ENCODE measurements at regions not wholly inside any gene's neighbourhood (a gene's known extent, or its start where the extent isn't known, plus 50 kb on each side); places are given as distances from the start of the nearest gene placed in this dataset.

DNA sequence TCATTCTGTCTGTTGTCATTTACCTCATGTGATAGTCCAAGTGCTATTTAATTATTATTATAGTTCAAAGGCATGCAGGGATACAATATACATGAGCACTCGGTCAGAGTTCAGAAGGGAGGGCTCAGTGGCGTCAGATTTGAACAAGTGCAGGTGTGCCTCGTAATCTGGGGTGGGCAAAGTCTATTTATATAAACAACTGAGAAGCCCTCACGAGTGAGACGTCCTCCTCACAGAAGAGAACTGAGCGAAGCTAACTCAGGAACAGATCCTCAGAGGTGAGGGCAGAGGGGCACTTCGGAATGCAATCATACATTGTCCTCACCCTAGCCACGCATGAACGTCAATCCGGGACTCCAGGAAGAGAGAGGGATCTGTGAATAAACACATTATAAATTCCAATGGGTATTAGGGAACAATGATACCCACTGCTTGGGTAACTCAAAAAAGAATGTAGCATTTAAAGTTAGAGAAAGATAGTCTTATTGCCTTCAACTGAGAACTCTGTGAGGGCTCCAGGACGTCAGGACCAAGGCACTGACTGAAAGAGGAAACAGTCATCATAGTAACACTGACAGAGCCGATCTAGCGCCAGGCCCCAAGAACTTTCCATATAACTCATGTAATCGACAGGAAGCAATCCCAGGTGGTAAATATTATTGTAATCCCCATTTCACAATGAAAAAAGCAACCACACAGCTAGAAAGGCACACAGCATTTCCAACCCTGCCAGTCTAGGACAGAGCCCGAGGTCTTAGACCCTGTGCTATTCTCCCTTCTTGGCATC lies 127.1 kb upstream of the B3GALT2 start:
- TF ChIP-seq, protein P1, sequence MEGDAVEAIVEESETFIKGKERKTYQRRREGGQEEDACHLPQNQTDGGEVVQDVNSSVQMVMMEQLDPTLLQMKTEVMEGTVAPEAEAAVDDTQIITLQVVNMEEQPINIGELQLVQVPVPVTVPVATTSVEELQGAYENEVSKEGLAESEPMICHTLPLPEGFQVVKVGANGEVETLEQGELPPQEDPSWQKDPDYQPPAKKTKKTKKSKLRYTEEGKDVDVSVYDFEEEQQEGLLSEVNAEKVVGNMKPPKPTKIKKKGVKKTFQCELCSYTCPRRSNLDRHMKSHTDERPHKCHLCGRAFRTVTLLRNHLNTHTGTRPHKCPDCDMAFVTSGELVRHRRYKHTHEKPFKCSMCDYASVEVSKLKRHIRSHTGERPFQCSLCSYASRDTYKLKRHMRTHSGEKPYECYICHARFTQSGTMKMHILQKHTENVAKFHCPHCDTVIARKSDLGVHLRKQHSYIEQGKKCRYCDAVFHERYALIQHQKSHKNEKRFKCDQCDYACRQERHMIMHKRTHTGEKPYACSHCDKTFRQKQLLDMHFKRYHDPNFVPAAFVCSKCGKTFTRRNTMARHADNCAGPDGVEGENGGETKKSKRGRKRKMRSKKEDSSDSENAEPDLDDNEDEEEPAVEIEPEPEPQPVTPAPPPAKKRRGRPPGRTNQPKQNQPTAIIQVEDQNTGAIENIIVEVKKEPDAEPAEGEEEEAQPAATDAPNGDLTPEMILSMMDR (IDR thresholded peaks at IDR 0.05): no peak
- TF ChIP-seq POLR2A (IDR thresholded peaks at IDR 0.05): peak; percentile 41 to 75
- peak overlapping the region in 3 of 4 donors; percentile 58 to 84 (median 78) for H3K27ac ChIP-seq

DNA sequence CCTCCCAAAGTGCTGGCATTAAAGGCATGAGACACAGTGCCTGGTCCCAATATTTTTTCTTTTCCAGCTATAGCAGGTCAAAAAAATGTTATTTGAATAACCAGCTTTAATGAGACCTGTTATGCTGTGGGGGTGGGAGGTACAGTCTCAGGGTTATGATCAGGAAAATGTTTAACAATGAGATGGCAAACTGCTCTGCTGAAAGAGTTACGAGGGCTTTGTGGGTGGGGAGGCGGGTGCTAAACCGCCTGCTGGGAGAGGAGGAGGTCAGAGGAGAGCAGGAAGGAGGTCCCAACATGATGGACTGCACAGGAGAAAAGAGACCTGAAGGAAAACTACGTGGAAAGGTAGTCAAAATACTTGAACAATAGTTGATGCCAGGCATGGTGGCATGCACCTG lies 126.0 kb upstream of the B3GALT2 start:
- Histone ChIP-seq H3K4me3 (no peak overlapping the region), H3K27me3 (no peaks in the 10 kb centered on the region), H3K27ac (no peak overlapping the region), H3K9me3 (no peaks in the 10 kb centered on the region), H3K36me3 (no peaks in the 10 kb centered on the region), H3K4me1 (peaks cover 0 to 21% (median 0%) of the 10 kb centered on the region in 4 donors)
- DNase-seq: no peak
- no peak for TF ChIP-seq POLR2A (IDR thresholded peaks at IDR 0.05)
- TF ChIP-seq, protein P1 (IDR thresholded peaks at IDR 0.05): no peak

More for the DNA sequence above, 127.1 kb upstream of the B3GALT2 start:
- H3K27me3 ChIP-seq: no peaks in the 10 kb centered on the region
- peaks cover 0 to 6% (median 0%) of the 10 kb centered on the region in 4 donors for H3K9me3 ChIP-seq
- DNase-seq: peak in 2 of 3 donors; percentile 66 to 82
- H3K4me1 ChIP-seq: peaks cover 0 to 21% (median 0%) of the 10 kb centered on the region in 4 donors
- peak overlapping the region in 1 of 4 donors; percentile 11 for H3K4me3 ChIP-seq
- no peaks in the 10 kb centered on the region for H3K36me3 ChIP-seq

DNA sequence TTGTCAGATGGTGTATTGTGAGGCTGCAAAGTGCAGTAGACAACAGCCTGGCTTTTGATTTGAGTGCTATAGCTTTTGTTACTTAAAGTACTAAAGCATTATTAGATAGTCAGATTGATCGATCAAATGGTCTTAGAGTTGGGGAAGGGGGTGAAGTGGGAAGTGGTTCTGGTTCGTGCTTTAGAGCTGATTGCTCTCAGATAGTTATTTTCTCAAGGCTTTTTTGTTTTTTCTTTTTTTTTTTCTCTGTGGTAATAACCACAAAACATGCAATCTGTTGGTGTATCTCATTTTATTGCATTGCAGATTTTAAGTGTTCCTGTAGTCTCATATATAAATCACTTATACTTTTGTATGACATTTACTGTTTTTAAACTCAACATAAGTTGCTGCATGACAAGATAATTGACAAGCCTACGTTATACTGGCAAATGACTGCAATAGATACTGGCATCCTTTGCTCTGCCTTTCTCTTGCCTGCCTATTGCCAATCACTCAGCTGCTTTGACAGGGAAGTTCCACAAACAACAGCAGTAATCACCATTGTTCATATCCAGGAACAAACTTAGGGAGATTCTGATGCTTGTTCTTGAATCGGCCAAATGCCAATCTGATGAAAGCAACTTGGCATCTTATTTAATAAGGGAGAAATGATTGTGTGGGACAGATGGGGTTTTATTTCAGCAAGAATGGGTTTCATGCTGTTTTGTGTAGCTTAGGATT lies 125.0 kb upstream of the B3GALT2 start:
- Histone ChIP-seq H3K36me3 (no peaks in the 10 kb centered on the region), H3K27ac (peak overlapping the region in 2 of 4 donors; percentile 42 to 65), H3K4me1 (peaks cover 0 to 21% (median 0%) of the 10 kb centered on the region in 4 donors), H3K4me3 (no peak overlapping the region), H3K27me3 (no peaks in the 10 kb centered on the region), H3K9me3 (no peaks in the 10 kb centered on the region)
- TF ChIP-seq POLR2A (IDR thresholded peaks at IDR 0.05): no peak
- TF ChIP-seq, protein P1 (IDR thresholded peaks at IDR 0.05): no peak
- no peak for DNase-seq

DNA sequence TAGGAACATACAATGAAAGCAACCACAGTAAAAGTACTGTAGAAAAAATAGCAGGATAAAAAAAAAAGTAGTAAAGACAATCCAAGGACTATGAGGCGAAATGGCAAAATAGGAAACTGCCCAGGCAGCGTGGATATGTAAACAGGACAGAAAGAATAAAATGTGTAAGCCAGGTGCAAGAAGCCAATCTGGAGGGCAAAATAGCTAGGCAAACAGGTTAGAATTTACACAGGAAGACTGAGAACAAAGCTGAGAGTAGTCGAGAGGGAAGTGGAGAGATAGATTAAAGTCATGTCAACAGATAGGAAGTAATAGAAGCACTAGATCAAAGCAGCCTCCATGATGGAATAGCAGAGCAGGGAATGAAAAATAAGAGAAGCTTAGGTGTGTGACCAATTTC lies 124.2 kb upstream of the B3GALT2 start:
- peak overlapping the region in 2 of 4 donors; percentile 42 to 65 for H3K27ac ChIP-seq
- TF ChIP-seq, protein P1 (IDR thresholded peaks at IDR 0.05): no peak
- no peak for TF ChIP-seq POLR2A (IDR thresholded peaks at IDR 0.05)
- H3K27me3 ChIP-seq: no peaks in the 10 kb centered on the region
- H3K36me3 ChIP-seq: no peaks in the 10 kb centered on the region
- no peak overlapping the region for H3K4me3 ChIP-seq
- DNase-seq: no peak
- peaks cover 0 to 21% (median 0%) of the 10 kb centered on the region in 4 donors for H3K4me1 ChIP-seq
- no peaks in the 10 kb centered on the region for H3K9me3 ChIP-seq

DNA sequence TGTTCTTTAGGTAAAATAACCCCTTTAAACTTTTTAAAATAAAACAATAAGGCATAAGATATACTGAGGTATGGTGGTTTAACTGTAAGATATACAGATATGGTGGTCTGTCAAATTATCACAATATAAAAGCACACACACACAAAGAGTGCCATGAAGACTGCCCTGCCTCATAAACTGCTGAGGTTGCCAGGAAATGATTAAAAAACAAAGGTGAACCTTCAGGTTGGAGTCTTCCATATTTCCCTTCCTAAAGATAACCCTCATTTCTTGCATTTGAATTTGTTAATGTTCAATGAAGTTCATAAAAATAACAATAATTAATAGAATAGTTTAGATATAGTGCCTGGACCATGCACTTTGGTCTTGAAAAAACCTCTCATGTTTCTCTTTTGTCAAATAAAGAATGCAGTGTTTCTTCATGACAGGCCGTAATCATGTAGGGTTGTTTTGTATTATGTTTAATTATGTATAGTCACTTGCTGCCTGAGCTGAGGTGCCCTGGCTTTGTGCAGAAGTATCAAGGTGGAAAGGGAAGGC lies 123.6 kb upstream of the B3GALT2 start:
- no peaks in the 10 kb centered on the region for H3K36me3 ChIP-seq
- peaks cover 0 to 21% (median 0%) of the 10 kb centered on the region in 4 donors for H3K4me1 ChIP-seq
- peak overlapping the region in 2 of 4 donors; percentile 42 to 65 for H3K27ac ChIP-seq
- DNase-seq: no peak
- H3K27me3 ChIP-seq: no peaks in the 10 kb centered on the region
- H3K4me3 ChIP-seq: no peak overlapping the region
- H3K9me3 ChIP-seq: no peaks in the 10 kb centered on the region
- TF ChIP-seq POLR2A (IDR thresholded peaks at IDR 0.05): no peak
- TF ChIP-seq, protein P1 (IDR thresholded peaks at IDR 0.05): no peak
